COR-L47 (cell line): ENCODE measurements at regions not wholly inside any gene's neighbourhood (a gene's known extent, or its start where the extent isn't known, plus 50 kb on each side); places are given as distances from the start of the nearest gene placed in this dataset.

ENCODE experiments used
- DNase-seq: peaks from one replicate; lab custom pipeline; 2025; lab: John Stamatoyannopoulos, UW

- DNase-seq: no peak
Observed at GRCh38 chr9:12133416-12133815, 559.8 kb upstream of the TYRP1 start.

- DNase-seq: no peak
Observed at GRCh38 chr9:12141422-12141821, 551.8 kb upstream of the TYRP1 start.

GRCh38 chr9:12155401-12156134, 537.6 kb upstream of the TYRP1 start:
- DNase-seq: no peak

GRCh38 chr9:12162181-12162815, 530.9 kb upstream of the TYRP1 start:
- DNase-seq: no peak

GRCh38 chr9:12163723-12164458, 529.3 kb upstream of the TYRP1 start:
- no peak for DNase-seq

- DNase-seq: no peak
Observed at GRCh38 chr9:12166518-12166917, 526.7 kb upstream of the TYRP1 start.

GRCh38 chr9:12170456-12170855, 522.7 kb upstream of the TYRP1 start:
- no peak for DNase-seq

GRCh38 chr9:12178634-12179033, 514.6 kb upstream of the TYRP1 start:
- DNase-seq: no peak

- no peak for DNase-seq
Observed at GRCh38 chr9:12182806-12183205, 510.4 kb upstream of the TYRP1 start.

GRCh38 chr9:12183321-12183720, 509.9 kb upstream of the TYRP1 start:
- DNase-seq: no peak

- no peak for DNase-seq
Observed at GRCh38 chr9:12185856-12186255, 507.3 kb upstream of the TYRP1 start.

GRCh38 chr9:12191630-12192029, 501.6 kb upstream of the TYRP1 start:
- DNase-seq: no peak

- no peak for DNase-seq
Observed at GRCh38 chr9:12194731-12195130, 498.5 kb upstream of the TYRP1 start.

- no peak for DNase-seq
Observed at GRCh38 chr9:12195456-12195855, 497.7 kb upstream of the TYRP1 start.

GRCh38 chr9:12204512-12204911, 488.7 kb upstream of the TYRP1 start:
- DNase-seq: no peak

GRCh38 chr9:12212860-12213259, 480.3 kb upstream of the TYRP1 start:
- DNase-seq: no peak

- no peak for DNase-seq
Observed at GRCh38 chr9:12221470-12221869, 471.7 kb upstream of the TYRP1 start.

- DNase-seq: no peak
Observed at GRCh38 chr9:12224449-12224848, 468.7 kb upstream of the TYRP1 start.

GRCh38 chr9:12230708-12231107, 462.5 kb upstream of the TYRP1 start:
- DNase-seq: no peak

- DNase-seq: no peak
Observed at GRCh38 chr9:12231832-12232231, 461.4 kb upstream of the TYRP1 start.

- no peak for DNase-seq
Observed at GRCh38 chr9:12232836-12233235, 460.3 kb upstream of the TYRP1 start.

- no peak for DNase-seq
Observed at GRCh38 chr9:12253941-12254340, 439.2 kb upstream of the TYRP1 start.

GRCh38 chr9:12266758-12267157, 426.4 kb upstream of the TYRP1 start:
- no peak for DNase-seq
